Thyroid gland (tissue), 4 donors: ENCODE measurements at regions not wholly inside any gene's neighbourhood (a gene's known extent, or its start where the extent isn't known, plus 50 kb on each side); places are given as distances from the start of the nearest gene placed in this dataset.

Experiments used
- DNase-seq, 2 donors: peaks; one replicate each; pipeline ENCODE4 v3.0.0-alpha.2; 2019
- H3K27ac ChIP-seq, 3 donors: fragments of 200-600 bp; sonication (generic); 1 replicate in 2 of 3; 2 replicates in 1 of 3; pipeline ENCODE4 v1.5.1; 2016 to 2019; ENCODE audit warnings: mild to moderate bottlenecking in 1 of 3, moderate library complexity in 1 of 3
- H3K27me3 ChIP-seq: fragments of 200-600 bp; sonication (generic); one replicate; pipeline ENCODE4 v1.5.1; 2019
- H3K36me3 ChIP-seq, 2 donors: fragments of 200-600 bp; sonication (generic); one replicate each; pipeline ENCODE4 v1.5.1; 2016 to 2019
- H3K4me1 ChIP-seq, 2 donors: fragments of 200-600 bp; sonication (generic); one replicate each; pipeline ENCODE4 v1.5.1; 2017 to 2019
- H3K4me3 ChIP-seq, 3 donors: fragments of 200-600 bp; sonication (generic); replicated peaks in 1 of 3; 1 replicate in 2 of 3; 2 replicates in 1 of 3; pipeline ENCODE4 v1.5.1; 2016; ENCODE audit warnings: mild to moderate bottlenecking in 1 of 3
- H3K9me3 ChIP-seq: fragments of 200-600 bp; sonication (generic); one replicate; pipeline ENCODE4 v1.5.1; 2017
- POLR2A ChIP-seq, 2 donors: fragments of 450-650 bp; IDR thresholded peaks; one replicate each; pipeline ENCODE4 v1.6.1; 2017; ENCODE audit warnings: antibody characterized with exemption in 2 of 2, mild to moderate bottlenecking in 2 of 2, moderate library complexity in 1 of 2
- WGBS, 2 donors: methylation state at CpG; one replicate each; pipeline ENCODE4 v1.1.5; 2017; 5-methylcytosine and 5-hydroxymethylcytosine counted together
- intact Hi-C: fragments of 100-400 bp; cut with DNase I; formaldehyde crosslinking; loops from one replicate; pipeline ENCODE4 v1.15.1; 2023
- TF ChIP-seq, protein P1 (sequence below), 6 experiments: fragments of 200-600 bp in 3 of 6; fragments of 450-650 bp in 3 of 6; sonication (generic) in 3 of 6; IDR thresholded peaks; one replicate each; pipeline ENCODE4 v1.5.1; 2016 to 2019; ENCODE audit warnings: antibody characterized with exemption in 6 of 6, mild to moderate bottlenecking in 2 of 6, inconsistent platforms in 1 of 6, moderate library complexity in 1 of 6

DNA sequence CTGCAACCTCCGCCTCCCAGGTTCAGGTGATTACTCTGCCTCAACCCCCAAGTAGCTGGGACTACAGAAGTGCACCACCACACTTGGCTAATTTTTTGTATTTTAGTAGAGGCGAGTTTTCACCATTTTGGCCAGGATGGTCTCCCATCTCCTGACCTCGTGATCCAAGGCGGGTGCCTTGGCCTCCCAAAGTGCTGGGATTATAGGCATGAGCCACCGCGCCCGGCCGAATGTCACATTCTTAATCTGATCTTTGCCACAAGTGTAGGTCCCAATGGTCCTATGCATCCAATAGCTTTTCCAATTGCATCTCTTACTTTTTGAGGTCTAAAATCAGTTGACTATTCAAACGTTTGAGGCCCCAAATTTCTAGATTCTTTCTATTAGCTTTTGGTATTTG is 676.0 kb downstream of the SLC16A7 start:
- H3K27ac ChIP-seq = no peak overlapping the region
- H3K4me3 ChIP-seq = no peak overlapping the region
- DNase-seq = no peak
- 92 to 96% methylated on average over 9 of the region's 9 CpGs for whole genome bisulfite sequencing, 2 donors
- no peaks in the 10 kb centered on the region for H3K4me1 ChIP-seq
- no peaks in the 10 kb centered on the region for H3K27me3 ChIP-seq
- TF ChIP-seq, protein P1, sequence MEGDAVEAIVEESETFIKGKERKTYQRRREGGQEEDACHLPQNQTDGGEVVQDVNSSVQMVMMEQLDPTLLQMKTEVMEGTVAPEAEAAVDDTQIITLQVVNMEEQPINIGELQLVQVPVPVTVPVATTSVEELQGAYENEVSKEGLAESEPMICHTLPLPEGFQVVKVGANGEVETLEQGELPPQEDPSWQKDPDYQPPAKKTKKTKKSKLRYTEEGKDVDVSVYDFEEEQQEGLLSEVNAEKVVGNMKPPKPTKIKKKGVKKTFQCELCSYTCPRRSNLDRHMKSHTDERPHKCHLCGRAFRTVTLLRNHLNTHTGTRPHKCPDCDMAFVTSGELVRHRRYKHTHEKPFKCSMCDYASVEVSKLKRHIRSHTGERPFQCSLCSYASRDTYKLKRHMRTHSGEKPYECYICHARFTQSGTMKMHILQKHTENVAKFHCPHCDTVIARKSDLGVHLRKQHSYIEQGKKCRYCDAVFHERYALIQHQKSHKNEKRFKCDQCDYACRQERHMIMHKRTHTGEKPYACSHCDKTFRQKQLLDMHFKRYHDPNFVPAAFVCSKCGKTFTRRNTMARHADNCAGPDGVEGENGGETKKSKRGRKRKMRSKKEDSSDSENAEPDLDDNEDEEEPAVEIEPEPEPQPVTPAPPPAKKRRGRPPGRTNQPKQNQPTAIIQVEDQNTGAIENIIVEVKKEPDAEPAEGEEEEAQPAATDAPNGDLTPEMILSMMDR (IDR thresholded peaks at IDR 0.05) = no peak
- TF ChIP-seq POLR2A (IDR thresholded peaks at IDR 0.05) = no peak
- intact Hi-C loops = no loop called here
- no peaks in the 10 kb centered on the region for H3K36me3 ChIP-seq
- no peaks in the 10 kb centered on the region for H3K9me3 ChIP-seq

DNA sequence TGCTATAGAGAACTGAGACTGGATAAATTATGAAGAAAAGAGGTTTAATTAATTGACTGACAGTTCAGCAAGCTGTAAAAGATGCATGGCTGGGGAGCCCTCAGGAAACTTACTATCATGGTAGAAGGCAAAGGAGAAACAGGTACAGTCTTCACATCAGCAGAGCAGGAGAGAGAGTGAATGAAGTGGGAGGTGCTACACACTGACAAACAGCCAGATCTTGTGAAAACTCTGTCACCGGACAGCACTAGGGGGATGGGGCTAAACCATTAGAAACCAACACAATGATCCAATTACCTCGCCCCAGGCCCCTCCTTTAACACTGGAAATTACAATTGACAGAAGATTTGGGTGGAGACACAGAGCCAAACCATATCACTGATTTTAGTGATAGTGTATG is 682.4 kb downstream of the SLC16A7 start:
- 18 to 30% methylated on average over 2 of the region's 2 CpGs for whole genome bisulfite sequencing, 2 donors
- intact Hi-C loops = no loop called here
- Histone ChIP-seq H3K27ac (no peak overlapping the region), H3K9me3 (no peaks in the 10 kb centered on the region), H3K4me1 (no peaks in the 10 kb centered on the region), H3K4me3 (no peak overlapping the region), H3K27me3 (no peaks in the 10 kb centered on the region), H3K36me3 (no peaks in the 10 kb centered on the region)
- TF ChIP-seq POLR2A (IDR thresholded peaks at IDR 0.05) = no peak
- TF ChIP-seq, protein P1 (IDR thresholded peaks at IDR 0.05) = no peak
- no peak for DNase-seq

DNA sequence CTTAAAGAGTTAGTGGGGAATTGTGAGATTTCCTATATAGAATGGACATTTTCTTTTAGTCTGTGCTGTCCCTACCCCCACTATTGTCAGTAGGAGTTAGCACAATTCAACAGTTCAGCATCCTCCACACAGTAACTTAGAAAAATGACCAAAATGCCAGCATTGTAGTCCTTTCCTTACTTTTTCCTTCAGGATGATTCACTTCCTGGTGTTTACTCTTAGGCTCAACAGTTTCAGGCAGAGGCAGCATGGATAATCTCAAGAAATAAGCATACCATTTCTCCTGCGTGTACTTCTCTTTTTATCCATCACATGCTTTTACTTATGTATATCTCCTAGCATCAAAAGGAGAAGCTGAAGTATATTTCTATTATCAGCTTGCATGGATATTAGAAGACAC is 683.4 kb downstream of the SLC16A7 start:
- H3K9me3 ChIP-seq = no peaks in the 10 kb centered on the region
- no peaks in the 10 kb centered on the region for H3K27me3 ChIP-seq
- 72 to 81% methylated on average over 1 of the region's 1 CpG for WGBS, 2 donors
- no peak for TF ChIP-seq POLR2A (IDR thresholded peaks at IDR 0.05)
- TF ChIP-seq, protein P1 (IDR thresholded peaks at IDR 0.05) = no peak
- no peaks in the 10 kb centered on the region for H3K4me1 ChIP-seq
- no peak for DNase-seq
- intact Hi-C loops = no loop called here
- no peak overlapping the region for H3K27ac ChIP-seq
- no peak overlapping the region for H3K4me3 ChIP-seq
- H3K36me3 ChIP-seq = no peaks in the 10 kb centered on the region

DNA sequence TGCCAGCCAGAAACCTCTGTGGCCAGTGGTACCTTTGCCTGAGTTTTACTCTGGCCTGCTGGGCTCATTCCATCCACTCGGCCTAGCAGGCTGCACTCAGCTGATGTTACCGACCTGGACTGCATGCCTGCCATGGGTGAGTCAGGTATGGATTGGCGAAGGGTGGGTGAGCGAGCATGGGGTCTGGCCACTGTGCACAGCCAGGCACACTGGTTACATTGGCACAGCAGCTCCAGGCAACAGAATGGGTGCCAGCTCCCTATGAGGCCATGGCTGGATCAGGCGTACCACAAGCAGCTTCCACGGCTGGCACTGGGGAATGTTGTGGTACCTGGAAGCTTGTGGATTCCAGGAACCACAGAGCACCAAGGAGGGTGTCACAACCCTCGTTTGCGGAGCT is 685.7 kb downstream of the SLC16A7 start:
- intact Hi-C loops = no loop called here
- Histone ChIP-seq H3K4me3 (no peak overlapping the region), H3K36me3 (no peaks in the 10 kb centered on the region), H3K27ac (no peak overlapping the region), H3K9me3 (no peaks in the 10 kb centered on the region), H3K4me1 (no peaks in the 10 kb centered on the region), H3K27me3 (no peaks in the 10 kb centered on the region)
- DNase-seq = no peak
- no peak for TF ChIP-seq POLR2A (IDR thresholded peaks at IDR 0.05)
- TF ChIP-seq, protein P1 (IDR thresholded peaks at IDR 0.05) = no peak
- 90 to 92% methylated on average over 5 to 8 of the region's 8 CpGs for WGBS, 2 donors

DNA sequence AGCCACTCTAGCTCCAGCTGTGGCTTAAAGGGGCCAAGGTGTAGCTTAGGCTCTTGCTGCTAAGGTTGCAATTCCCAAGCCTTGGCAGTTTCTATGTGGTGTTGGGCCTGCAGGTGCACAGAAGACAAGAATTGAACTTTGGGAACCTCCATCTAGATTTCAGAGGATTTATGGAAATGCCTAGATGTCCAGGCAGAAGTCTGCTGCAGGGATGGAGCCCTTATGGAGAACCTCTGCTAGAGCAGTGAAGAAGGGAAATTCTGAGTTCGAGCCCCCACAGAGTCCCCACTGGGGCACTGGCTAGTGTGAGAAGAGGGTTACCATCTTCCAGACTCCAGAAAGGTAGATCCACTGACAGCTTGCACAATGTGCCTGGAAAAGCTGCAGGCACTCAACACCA is 694.7 kb downstream of the SLC16A7 start:
- 89 to 100% methylated on average over 1 of the region's 1 CpG for WGBS, 2 donors
- H3K27me3 ChIP-seq = no peaks in the 10 kb centered on the region
- H3K4me1 ChIP-seq = no peaks in the 10 kb centered on the region
- no peaks in the 10 kb centered on the region for H3K36me3 ChIP-seq
- intact Hi-C loops = no loop called here
- TF ChIP-seq, protein P1 (IDR thresholded peaks at IDR 0.05) = no peak
- TF ChIP-seq POLR2A (IDR thresholded peaks at IDR 0.05) = no peak
- H3K9me3 ChIP-seq = no peaks in the 10 kb centered on the region
- H3K27ac ChIP-seq = no peak overlapping the region
- no peak overlapping the region for H3K4me3 ChIP-seq
- no peak for DNase-seq
